RKO (cell line): ENCODE measurements at regions not wholly inside any gene's neighbourhood (a gene's known extent, or its start where the extent isn't known, plus 50 kb on each side); places are given as distances from the start of the nearest gene placed in this dataset.

Source experiments
- DNase-seq: peaks from one replicate; pipeline ENCODE4 v3.0.0-alpha.2; 2016; ENCODE audit warnings: low spot score

DNA sequence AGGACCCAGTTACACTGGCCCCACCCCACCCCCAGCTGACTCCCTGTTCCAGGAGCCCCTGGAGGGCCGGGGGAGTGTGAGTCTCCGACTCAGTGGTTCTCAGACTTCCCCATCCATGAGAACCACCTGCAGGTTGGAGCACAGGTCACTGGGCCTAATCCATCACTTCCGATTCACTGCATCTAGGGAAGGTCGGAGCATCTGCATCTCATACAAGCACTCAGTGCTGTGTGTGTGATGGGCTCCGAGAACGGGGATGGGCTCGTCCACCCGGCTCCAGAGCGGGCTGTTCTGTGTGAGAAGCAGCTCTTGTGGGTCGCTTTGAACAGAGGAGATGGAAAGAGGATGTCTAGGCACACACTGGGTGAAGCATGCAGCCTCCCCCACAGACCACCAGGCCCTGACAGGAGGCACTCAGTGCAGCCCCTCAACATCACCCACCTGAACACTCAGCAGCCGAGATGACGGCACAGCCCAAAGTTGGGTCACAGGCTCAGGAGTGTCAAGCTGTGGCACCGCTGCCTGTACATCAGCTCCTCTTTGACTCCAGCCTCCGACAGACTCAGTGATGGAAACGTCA lies 541.4 kb downstream of the BRD1 start:
- no peak for DNase-seq

DNA sequence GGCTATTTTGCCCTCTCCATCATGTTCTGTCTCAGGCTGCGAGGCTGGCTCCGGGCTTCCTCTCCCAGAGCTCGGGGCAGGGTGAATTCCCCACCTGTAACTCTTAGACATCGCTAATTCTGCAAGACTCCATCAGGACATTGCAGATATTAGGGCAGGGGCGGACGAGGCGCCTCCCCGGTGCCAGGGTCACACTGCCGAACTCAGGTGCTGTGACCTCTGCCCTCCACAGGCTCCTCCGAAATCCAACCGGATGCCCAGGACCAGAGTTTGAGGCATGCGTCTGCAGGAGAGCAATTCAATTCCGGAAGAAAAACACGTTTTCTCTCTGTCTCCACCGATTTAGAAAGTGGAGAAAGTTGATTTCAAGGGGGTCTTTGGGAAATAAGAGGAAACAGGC lies 542.7 kb downstream of the BRD1 start:
- no peak for DNase-seq

DNA sequence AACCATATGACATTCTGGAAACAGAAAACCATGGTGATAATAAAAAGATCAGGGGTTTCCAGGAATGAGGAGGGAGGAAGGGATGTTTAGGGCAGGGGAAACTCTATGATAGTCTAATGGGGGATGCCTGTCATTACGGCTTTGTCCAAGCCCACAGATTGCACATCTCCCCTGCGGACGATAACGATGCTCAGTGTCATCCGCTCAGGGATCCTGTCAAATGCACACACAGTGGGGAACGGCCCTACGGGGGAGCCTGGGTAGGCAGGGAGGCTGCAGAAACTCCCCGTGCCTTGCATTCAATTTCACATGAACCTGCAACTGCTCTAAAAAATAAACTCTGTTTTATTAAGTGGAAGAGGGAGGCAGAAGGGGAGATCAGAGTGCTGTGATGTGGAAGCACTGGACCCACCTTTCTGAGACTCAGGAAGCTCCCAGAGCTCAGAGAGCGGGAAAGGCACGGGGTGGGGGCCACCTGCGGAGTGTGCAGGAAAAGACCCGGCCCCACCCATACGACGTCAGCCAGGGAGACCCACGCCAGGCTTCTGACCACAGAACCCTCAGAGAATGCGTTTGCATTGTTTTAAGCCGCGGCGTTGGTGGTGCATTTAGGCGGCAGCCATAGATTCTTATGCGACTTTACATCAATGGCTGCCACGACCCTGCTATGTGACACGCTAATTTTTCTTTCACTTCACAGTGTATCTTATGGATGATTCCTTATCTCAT lies 543.5 kb downstream of the BRD1 start:
- no peak for DNase-seq

- DNase-seq, result no peak
Observed at GRCh38 chr22:49282596-49282995, 545.1 kb downstream of the BRD1 start.

DNA sequence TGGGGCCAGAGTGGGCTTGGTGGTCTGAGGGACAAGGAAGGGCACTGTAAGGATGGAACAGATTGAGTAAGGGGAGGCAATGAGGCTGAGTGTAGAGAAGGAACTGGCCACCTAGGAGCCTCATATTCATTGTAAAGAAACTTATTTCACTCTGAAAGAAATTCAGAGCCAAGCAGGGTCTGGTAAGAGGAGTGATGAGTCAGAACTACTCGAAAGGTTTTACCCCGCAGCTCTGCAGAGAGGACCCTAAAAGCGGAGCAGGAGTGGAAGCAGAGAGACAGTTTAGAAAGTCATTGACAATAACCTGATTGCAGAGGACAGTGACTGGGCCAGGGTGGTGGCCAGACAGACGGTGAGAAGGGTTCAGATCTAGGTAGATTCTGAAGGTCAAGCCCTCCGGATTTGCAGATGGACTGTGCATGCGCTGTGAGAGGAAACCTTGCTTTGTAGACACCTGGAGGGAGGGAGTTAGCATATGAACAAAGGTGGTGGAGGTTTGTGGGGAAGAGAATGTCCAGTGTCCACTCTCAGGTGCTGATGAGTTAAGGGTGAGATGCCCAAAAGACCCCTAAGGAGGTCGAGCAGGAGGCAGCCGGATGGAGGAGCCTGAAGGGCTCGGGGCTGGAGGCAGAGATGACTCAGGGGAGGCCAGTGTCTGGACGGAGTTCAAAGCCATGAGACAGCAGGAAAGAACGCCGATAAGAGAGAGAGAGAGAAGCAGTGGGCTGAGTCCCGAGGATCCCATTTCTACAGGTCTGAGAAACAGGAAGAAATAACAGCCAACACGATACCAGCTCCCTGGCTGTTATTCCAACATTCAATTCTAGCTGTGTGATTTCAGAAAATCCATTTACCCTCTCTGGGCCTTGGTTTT lies 546.0 kb downstream of the BRD1 start:
- DNase-seq, result peak; percentile 36

- no peak for DNase-seq
Observed at GRCh38 chr22:49278340-49278739, 549.3 kb downstream of the BRD1 start.

- no peak for DNase-seq
Observed at GRCh38 chr22:49276567-49276966, 551.1 kb downstream of the BRD1 start.

GRCh38 chr22:49274754-49275380 lies 552.8 kb downstream of the BRD1 start:
- DNase-seq, result no peak

- no peak for DNase-seq
Observed at GRCh38 chr22:49272546-49273125, 555.0 kb downstream of the BRD1 start.

GRCh38 chr22:49271831-49272230 lies 555.8 kb downstream of the BRD1 start:
- no peak for DNase-seq

DNA sequence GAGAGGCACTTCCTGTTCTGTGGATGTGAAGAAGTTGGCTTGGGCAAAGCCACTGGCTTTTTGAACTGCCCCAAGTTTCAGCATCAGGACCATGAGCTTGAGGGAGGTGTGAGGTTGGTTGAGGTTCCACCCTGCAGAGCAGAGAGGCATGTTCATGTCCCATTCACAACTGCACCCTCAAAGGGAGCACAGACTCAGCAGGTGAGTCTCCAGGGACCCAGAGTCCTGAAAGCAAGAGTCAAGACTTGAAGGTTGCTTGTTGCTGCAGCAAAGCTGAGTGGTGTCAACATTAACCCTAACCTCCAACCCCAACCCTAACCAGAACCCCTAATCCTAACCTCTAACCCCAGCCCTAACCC lies 556.3 kb downstream of the BRD1 start:
- DNase-seq, result no peak

GRCh38 chr22:49270595-49271368 lies 556.9 kb downstream of the BRD1 start:
- no peak for DNase-seq

DNA sequence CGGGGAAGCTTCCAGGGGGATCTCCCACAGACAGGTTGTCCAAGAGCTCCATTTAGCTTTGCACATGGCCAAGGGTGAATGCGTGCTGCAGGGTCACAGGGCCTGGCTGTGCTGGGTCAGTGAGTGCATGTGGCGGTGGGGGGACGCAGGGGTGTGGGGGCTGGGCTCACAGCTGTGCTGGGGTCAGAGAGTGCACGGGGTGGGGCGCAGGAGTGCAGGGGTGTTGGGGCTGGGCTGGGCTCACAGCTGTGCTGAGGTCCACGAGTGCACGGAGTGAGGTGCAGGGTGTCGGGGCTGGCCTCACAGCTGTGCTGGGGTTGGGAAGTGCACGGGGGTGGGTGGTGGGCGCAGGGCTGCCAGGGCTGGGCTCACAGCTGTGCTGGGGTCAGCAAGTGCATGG lies 557.7 kb downstream of the BRD1 start:
- DNase-seq, result no peak

DNA sequence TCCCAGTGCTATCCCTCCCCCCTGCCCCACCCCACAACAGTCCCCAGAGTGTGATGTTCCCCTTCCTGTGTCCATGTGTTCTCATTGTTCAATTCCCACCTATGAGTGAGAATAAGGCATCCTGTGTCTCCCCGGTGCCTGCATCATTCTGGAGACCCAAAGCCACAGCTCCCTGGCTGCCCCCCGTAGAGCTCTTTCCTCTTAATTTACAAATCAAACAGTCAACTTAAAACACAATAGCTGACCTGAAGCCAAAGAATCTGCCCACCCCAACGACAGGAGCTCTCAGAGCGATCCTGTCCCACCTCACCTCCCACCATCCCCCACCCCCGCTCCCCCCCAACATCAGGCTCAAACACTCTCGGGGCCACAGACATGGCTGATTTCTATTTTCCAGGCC lies 558.3 kb downstream of the BRD1 start:
- DNase-seq, result no peak

DNA sequence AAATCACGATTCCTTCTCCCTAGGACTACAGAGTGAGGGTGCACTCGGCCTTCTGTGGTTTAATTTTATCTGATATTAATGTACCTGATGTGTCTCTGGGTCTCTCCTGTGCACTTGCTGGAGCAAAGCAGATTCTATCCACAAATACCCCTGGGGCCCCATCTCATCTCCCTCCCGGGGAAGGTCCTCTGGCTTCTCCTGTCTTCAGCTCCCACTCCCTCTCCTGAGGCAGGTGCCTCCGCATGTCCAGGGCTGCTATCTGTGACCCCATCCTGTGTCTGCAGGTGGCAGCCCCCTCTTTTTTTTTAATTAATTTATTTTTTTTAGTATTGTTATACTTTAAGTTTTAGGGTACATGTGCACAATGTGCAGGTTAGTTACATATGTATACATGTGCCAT lies 558.7 kb downstream of the BRD1 start:
- no peak for DNase-seq

- no peak for DNase-seq
Observed at GRCh38 chr22:49267996-49268395, 559.7 kb downstream of the BRD1 start.

DNA sequence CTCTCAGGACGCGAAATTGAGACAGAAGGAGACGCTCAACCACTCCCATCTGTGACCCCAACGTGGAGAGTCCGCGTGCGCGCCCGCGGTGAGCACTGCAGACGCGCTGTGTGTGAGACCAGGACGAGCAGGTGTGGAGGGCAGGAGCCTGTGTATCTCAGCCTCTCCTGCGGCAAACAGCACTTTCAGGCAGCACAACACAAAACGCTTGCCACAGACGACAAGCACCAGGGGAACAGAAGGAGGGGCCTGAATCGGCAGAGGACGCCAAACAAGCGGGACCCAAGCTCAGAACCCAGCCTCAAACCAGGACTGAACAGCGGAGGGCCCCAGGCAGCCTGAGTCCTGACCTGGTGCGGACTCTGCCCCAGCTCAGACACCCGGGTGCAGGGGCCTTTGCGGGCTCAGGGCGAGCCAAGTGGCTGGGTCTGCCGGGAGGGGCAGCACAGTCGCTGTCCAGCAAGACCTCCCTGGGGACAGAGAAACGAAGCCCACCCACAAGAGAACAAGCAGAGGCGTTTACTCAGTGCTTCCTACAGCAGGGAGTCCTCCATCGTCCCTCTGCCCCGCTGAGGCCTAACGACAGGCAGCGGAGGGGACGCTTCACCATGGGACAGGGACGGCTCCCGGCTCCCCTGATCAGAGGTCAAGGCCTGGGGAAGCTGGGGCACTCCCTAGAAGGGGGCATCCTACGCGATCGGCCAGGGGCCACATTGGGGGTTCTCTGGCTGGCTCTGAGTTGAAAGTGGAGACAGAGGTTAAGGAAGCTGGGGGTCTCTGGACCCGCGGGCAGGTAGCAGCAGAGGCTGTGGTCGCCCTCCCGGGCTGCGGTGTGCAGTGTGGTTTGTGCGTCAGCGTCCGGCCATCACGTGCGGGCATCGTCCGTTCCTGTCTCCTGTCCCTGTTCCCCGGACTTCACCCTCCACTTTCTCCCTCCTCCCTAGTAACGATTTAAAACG lies 560.8 kb downstream of the BRD1 start:
- no peak for DNase-seq

- no peak for DNase-seq
Observed at GRCh38 chr22:49264696-49265095, 563.0 kb downstream of the BRD1 start.

DNA sequence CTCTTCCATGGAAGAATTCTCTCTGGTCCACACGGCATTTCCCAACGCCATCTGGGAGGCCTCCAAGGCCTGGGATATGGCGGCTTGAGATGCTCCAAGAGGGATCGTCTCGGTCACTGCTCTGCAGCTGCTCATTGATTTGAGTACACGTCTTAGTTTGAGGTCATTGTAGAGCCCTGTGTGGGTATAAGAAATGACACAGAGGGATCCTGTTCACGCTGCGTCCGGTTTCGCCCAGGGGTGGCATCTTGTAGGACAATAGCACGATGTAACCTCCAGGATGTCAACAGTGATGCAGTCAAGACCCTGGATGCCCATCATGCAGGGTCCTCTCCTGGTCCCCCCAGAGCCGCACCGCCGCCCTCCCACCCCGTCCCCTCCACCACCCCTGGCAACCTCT lies 564.6 kb downstream of the BRD1 start:
- no peak for DNase-seq

DNA sequence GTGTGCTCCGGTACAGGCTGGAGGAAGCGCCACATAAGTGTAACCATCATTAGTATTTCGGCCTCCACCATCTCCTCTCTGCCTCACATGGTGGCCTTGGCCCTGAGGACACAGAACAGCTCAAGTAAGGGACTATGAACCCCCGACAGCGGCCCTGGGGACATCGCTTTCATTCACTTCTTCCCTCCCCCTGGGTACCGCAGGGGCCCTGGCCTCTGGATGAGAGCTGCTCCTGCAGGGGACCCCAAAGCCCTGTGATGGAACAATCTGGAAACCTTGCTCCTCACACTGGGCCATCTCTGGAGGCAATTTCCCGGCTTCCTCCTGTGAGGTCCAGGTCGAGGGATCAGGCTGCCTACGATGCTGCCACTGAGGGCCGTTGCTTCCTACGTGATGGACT lies 565.5 kb downstream of the BRD1 start:
- DNase-seq, result no peak
